Liver (tissue), 3 donors: ENCODE measurements at regions not wholly inside any gene's neighbourhood (a gene's known extent, or its start where the extent isn't known, plus 50 kb on each side); places are given as distances from the start of the nearest gene placed in this dataset.

Source experiments
- EGR1 ChIP-seq, 2 donors: IDR thresholded peaks; 2 replicates each; pipeline ENCODE4 v1.6.1; 2016 to 2018; ENCODE audit warnings: antibody characterized with exemption in 2 of 2, low read depth in 2 of 2
- FOXA1 ChIP-seq: IDR thresholded peaks from 2 replicates; pipeline ENCODE4 v1.6.1; 2016; ENCODE audit warnings: antibody characterized with exemption
- GABPA ChIP-seq, 2 donors: IDR thresholded peaks in 1 of 2; conservative IDR thresholded peaks in 1 of 2; 2 replicates each; pipeline ENCODE4 v1.6.1; 2016; ENCODE audit warnings: antibody characterized with exemption in 2 of 2, mild to moderate bottlenecking in 1 of 2, moderate library complexity in 1 of 2
- RXRA ChIP-seq, 2 donors: IDR thresholded peaks; 2 replicates each; pipeline ENCODE4 v1.6.1; 2017 to 2018; ENCODE audit warnings: antibody characterized with exemption in 2 of 2, mild to moderate bottlenecking in 1 of 2
- SP1 ChIP-seq: IDR thresholded peaks from 2 replicates; pipeline ENCODE4 v1.6.1; 2018; ENCODE audit warnings: antibody characterized with exemption, mild to moderate bottlenecking
- YY1 ChIP-seq: IDR thresholded peaks from 2 replicates; pipeline ENCODE4 v1.6.1; 2016; ENCODE audit warnings: antibody characterized with exemption, mild to moderate bottlenecking
- TF ChIP-seq, protein P1 (sequence below): fragments of 150-350 bp; IDR thresholded peaks from 2 replicates; pipeline ENCODE4 v1.5.1; 2017; ENCODE audit warnings: improper control_type of control experiment, low read depth, low read length; ENCODE audit not compliant: missing input control
- TF ChIP-seq, protein P2 (sequence below): IDR thresholded peaks from 2 replicates; pipeline ENCODE4 v1.6.1; 2016; ENCODE audit warnings: antibody characterized with exemption, mild to moderate bottlenecking
- TF ChIP-seq, protein P3 (sequence below): IDR thresholded peaks from 2 replicates; pipeline ENCODE4 v1.6.1; 2016; ENCODE audit warnings: antibody characterized with exemption
- donor health status: healthy.
- donor health status: healthy.

DNA sequence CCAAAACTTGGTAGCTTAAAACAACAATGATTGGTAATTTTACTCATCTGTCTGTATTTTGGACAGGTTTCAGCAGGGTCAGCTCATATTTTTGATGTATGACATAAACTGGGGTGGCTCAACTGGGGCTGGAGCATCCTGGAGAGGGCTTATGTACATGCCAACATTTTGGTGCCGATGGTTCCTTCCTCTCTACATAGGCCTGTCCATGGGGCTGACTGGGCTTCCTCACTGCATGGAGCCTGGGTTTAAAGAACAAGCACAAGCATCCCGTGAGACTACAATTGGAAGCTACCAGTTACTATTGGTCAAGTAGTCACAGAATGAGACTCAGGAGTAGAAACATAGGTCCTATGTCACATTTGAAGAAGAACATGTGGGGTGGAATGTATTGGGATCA is 95.0 kb downstream of the DDX1 start:
- TF ChIP-seq, protein P1, sequence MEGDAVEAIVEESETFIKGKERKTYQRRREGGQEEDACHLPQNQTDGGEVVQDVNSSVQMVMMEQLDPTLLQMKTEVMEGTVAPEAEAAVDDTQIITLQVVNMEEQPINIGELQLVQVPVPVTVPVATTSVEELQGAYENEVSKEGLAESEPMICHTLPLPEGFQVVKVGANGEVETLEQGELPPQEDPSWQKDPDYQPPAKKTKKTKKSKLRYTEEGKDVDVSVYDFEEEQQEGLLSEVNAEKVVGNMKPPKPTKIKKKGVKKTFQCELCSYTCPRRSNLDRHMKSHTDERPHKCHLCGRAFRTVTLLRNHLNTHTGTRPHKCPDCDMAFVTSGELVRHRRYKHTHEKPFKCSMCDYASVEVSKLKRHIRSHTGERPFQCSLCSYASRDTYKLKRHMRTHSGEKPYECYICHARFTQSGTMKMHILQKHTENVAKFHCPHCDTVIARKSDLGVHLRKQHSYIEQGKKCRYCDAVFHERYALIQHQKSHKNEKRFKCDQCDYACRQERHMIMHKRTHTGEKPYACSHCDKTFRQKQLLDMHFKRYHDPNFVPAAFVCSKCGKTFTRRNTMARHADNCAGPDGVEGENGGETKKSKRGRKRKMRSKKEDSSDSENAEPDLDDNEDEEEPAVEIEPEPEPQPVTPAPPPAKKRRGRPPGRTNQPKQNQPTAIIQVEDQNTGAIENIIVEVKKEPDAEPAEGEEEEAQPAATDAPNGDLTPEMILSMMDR, result no peak
- TF ChIP-seq GABPA (IDR thresholded peaks at IDR 0.05 in 1 of 2, conservative IDR thresholded peaks at IDR 0.05 in 1 of 2) (no peak), SP1 (no peak), FOXA1 (no peak), YY1 (no peak), EGR1 (IDR thresholded peaks at IDR 0.05; ENCODE audit: low read depth in 2 of 2) (no peak), RXRA (IDR thresholded peaks at IDR 0.05) (no peak)
- TF ChIP-seq, protein P2, sequence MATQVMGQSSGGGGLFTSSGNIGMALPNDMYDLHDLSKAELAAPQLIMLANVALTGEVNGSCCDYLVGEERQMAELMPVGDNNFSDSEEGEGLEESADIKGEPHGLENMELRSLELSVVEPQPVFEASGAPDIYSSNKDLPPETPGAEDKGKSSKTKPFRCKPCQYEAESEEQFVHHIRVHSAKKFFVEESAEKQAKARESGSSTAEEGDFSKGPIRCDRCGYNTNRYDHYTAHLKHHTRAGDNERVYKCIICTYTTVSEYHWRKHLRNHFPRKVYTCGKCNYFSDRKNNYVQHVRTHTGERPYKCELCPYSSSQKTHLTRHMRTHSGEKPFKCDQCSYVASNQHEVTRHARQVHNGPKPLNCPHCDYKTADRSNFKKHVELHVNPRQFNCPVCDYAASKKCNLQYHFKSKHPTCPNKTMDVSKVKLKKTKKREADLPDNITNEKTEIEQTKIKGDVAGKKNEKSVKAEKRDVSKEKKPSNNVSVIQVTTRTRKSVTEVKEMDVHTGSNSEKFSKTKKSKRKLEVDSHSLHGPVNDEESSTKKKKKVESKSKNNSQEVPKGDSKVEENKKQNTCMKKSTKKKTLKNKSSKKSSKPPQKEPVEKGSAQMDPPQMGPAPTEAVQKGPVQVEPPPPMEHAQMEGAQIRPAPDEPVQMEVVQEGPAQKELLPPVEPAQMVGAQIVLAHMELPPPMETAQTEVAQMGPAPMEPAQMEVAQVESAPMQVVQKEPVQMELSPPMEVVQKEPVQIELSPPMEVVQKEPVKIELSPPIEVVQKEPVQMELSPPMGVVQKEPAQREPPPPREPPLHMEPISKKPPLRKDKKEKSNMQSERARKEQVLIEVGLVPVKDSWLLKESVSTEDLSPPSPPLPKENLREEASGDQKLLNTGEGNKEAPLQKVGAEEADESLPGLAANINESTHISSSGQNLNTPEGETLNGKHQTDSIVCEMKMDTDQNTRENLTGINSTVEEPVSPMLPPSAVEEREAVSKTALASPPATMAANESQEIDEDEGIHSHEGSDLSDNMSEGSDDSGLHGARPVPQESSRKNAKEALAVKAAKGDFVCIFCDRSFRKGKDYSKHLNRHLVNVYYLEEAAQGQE, result no peak
- TF ChIP-seq, protein P3, sequence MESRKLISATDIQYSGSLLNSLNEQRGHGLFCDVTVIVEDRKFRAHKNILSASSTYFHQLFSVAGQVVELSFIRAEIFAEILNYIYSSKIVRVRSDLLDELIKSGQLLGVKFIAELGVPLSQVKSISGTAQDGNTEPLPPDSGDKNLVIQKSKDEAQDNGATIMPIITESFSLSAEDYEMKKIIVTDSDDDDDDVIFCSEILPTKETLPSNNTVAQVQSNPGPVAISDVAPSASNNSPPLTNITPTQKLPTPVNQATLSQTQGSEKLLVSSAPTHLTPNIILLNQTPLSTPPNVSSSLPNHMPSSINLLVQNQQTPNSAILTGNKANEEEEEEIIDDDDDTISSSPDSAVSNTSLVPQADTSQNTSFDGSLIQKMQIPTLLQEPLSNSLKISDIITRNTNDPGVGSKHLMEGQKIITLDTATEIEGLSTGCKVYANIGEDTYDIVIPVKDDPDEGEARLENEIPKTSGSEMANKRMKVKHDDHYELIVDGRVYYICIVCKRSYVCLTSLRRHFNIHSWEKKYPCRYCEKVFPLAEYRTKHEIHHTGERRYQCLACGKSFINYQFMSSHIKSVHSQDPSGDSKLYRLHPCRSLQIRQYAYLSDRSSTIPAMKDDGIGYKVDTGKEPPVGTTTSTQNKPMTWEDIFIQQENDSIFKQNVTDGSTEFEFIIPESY, result no peak
